Lower lobe of right lung (tissue), 2 donors: ENCODE measurements at regions not wholly inside any gene's neighbourhood (a gene's known extent, or its start where the extent isn't known, plus 50 kb on each side); places are given as distances from the start of the nearest gene placed in this dataset.

ENCODE experiments used
- ATAC-seq, 2 donors: fragments of 200-7000 bp; cut with Tn5 transposase; one replicate each; pipeline ENCODE4 v1.9.1; 2020 to 2022; ENCODE audit warnings: mild to moderate bottlenecking in 2 of 2, moderate library complexity in 2 of 2
- DNase-seq: peaks from one replicate; pipeline ENCODE4 v3.0.0-alpha.2; 2020
- H3K27ac ChIP-seq: fragments of 200-600 bp; one replicate; pipeline ENCODE4 v1.8.0; 2022
- H3K27me3 ChIP-seq: fragments of 200-600 bp; one replicate; pipeline ENCODE4 v1.8.0; 2022; ENCODE audit warnings: low read depth
- H3K36me3 ChIP-seq: fragments of 200-600 bp; one replicate; pipeline ENCODE4 v1.8.0; 2022; ENCODE audit warnings: mild to moderate bottlenecking
- H3K4me1 ChIP-seq: fragments of 200-600 bp; one replicate; pipeline ENCODE4 v1.8.0; 2022
- H3K4me3 ChIP-seq: fragments of 200-600 bp; one replicate; pipeline ENCODE4 v1.8.0; 2022; ENCODE audit warnings: mild to moderate bottlenecking
- H3K9me3 ChIP-seq: fragments of 200-600 bp; one replicate; pipeline ENCODE4 v1.8.0; 2022
- CTCF ChIP-seq: fragments of 200-600 bp; IDR thresholded peaks from one replicate; pipeline ENCODE4 v1.8.0; 2022; ENCODE audit warnings: antibody characterized with exemption, mild to moderate bottlenecking
- intact Hi-C: fragments of 100-400 bp; cut with DNase I; formaldehyde crosslinking; loops from one replicate; pipeline ENCODE4 v1.11.0; 2022
- donor health status: DM: no; HTN: yes; CAD: no; lungs with severe emphysema.

GRCh38 chrX:45743906-45744625 lies 543.4 kb upstream of the DIPK2B start:
- intact Hi-C loops = no loop called here
- no peaks in the 10 kb centered on the region for H3K9me3 ChIP-seq
- no peak overlapping the region for H3K27ac ChIP-seq
- peaks cover 11% of the 10 kb centered on the region for H3K4me1 ChIP-seq
- no peak for TF ChIP-seq CTCF
- ATAC-seq (no peak), DNase-seq (no peak)
- H3K27me3 ChIP-seq = no peaks in the 10 kb centered on the region
- H3K36me3 ChIP-seq = peaks cover 5% of the 10 kb centered on the region
- no peak overlapping the region for H3K4me3 ChIP-seq

GRCh38 chrX:45743081-45743533 lies 542.4 kb upstream of the DIPK2B start:
- Histone ChIP-seq H3K4me3 (no peak overlapping the region), H3K9me3 (no peaks in the 10 kb centered on the region), H3K27ac (no peak overlapping the region), H3K36me3 (peaks cover 5% of the 10 kb centered on the region), H3K4me1 (peaks cover 3% of the 10 kb centered on the region), H3K27me3 (no peaks in the 10 kb centered on the region)
- intact Hi-C loops = no loop called here
- no peak for TF ChIP-seq CTCF
- DNase-seq (no peak), ATAC-seq (peak in 1 of 2 donors; percentile 46)

- no peak for TF ChIP-seq CTCF
- no peak overlapping the region for H3K4me3 ChIP-seq
- intact Hi-C loops = no loop called here
- H3K36me3 ChIP-seq = no peaks in the 10 kb centered on the region
- no peaks in the 10 kb centered on the region for H3K4me1 ChIP-seq
- no peaks in the 10 kb centered on the region for H3K27me3 ChIP-seq
- no peaks in the 10 kb centered on the region for H3K9me3 ChIP-seq
- ATAC-seq (no peak), DNase-seq (no peak)
- no peak overlapping the region for H3K27ac ChIP-seq
These were observed 539.6 kb upstream of the DIPK2B start for GRCh38 chrX:45740291-45740690.

- Histone ChIP-seq H3K9me3 (no peaks in the 10 kb centered on the region), H3K36me3 (no peaks in the 10 kb centered on the region), H3K4me1 (no peaks in the 10 kb centered on the region), H3K27me3 (no peaks in the 10 kb centered on the region), H3K4me3 (no peak overlapping the region), H3K27ac (no peak overlapping the region)
- ATAC-seq (no peak), DNase-seq (no peak)
- TF ChIP-seq CTCF = no peak
- intact Hi-C loops = no loop called here
These were observed 534.9 kb upstream of the DIPK2B start for GRCh38 chrX:45735571-45735970.

GRCh38 chrX:45731448-45731847 lies 530.8 kb upstream of the DIPK2B start:
- no peak overlapping the region for H3K4me3 ChIP-seq
- ATAC-seq (no peak), DNase-seq (no peak)
- H3K27me3 ChIP-seq = no peaks in the 10 kb centered on the region
- no peaks in the 10 kb centered on the region for H3K9me3 ChIP-seq
- no peak overlapping the region for H3K27ac ChIP-seq
- intact Hi-C loops = no loop called here
- no peak for TF ChIP-seq CTCF
- no peaks in the 10 kb centered on the region for H3K36me3 ChIP-seq
- no peaks in the 10 kb centered on the region for H3K4me1 ChIP-seq
